Trophoblast cell (in vitro differentiated cells and primary cell): ENCODE measurements at regions not wholly inside any gene's neighbourhood (a gene's known extent, or its start where the extent isn't known, plus 50 kb on each side); places are given as distances from the start of the nearest gene placed in this dataset.

Experiments used
- DNase-seq, 2 donors: peaks; one replicate each; pipeline ENCODE4 v3.0.0-alpha.2; 2016
- H2AFZ ChIP-seq: 2 replicates; pipeline ENCODE4 v1.6.1; 2013; ENCODE audit warnings: low read length, moderate library complexity, mild to moderate bottlenecking; ENCODE audit not compliant: insufficient read depth, poor library complexity
- H2AK5ac ChIP-seq: 2 replicates; pipeline ENCODE4 v1.6.1; 2013; ENCODE audit warnings: mild to moderate bottlenecking, low read length
- H2BK120ac ChIP-seq: 2 replicates; pipeline ENCODE4 v1.6.1; 2013; ENCODE audit warnings: low read length, mild to moderate bottlenecking, moderate library complexity; ENCODE audit not compliant: insufficient read depth, poor library complexity
- H2BK12ac ChIP-seq: 2 replicates; pipeline ENCODE4 v1.6.1; 2013; ENCODE audit warnings: mild to moderate bottlenecking, low read length, moderate library complexity
- H2BK5ac ChIP-seq: 2 replicates; pipeline ENCODE4 v1.6.1; 2013; ENCODE audit warnings: low read length, low read depth, moderate library complexity, mild to moderate bottlenecking; ENCODE audit not compliant: poor library complexity
- H3K14ac ChIP-seq: 2 replicates; pipeline ENCODE4 v1.6.1; 2013; ENCODE audit warnings: mild to moderate bottlenecking, low read length
- H3K18ac ChIP-seq: 2 replicates; pipeline ENCODE4 v1.6.1; 2013; ENCODE audit warnings: mild to moderate bottlenecking, low read length
- H3K23ac ChIP-seq: 2 replicates; pipeline ENCODE4 v1.6.1; 2013; ENCODE audit warnings: low read length
- H3K27ac ChIP-seq: 2 replicates; pipeline ENCODE4 v1.5.1; 2013; ENCODE audit warnings: low read depth, mild to moderate bottlenecking, inconsistent platforms, low read length, moderate library complexity
- H3K27me3 ChIP-seq: 2 replicates; pipeline ENCODE4 v1.6.1; 2013; ENCODE audit warnings: inconsistent platforms, mild to moderate bottlenecking, low read length, moderate library complexity; ENCODE audit not compliant: insufficient read depth
- H3K36me3 ChIP-seq, 2 experiments: 1 replicate in 1 of 2; 2 replicates in 1 of 2; pipeline ENCODE4 v1.6.1; 2013; ENCODE audit warnings: low read length in 2 of 2, mild to moderate bottlenecking in 2 of 2, moderate library complexity in 1 of 2; ENCODE audit not compliant: insufficient read depth in 2 of 2, control insufficient read depth in 1 of 2
- H3K4ac ChIP-seq: 2 replicates; pipeline ENCODE4 v1.6.1; 2013; ENCODE audit warnings: low read depth, mild to moderate bottlenecking, low read length, moderate library complexity
- H3K4me1 ChIP-seq, 2 experiments: 1 replicate in 1 of 2; 2 replicates in 1 of 2; pipeline ENCODE4 v1.6.1; 2013; ENCODE audit warnings: low read length in 2 of 2, mild to moderate bottlenecking in 2 of 2, moderate library complexity in 1 of 2; ENCODE audit not compliant: insufficient read depth in 2 of 2, control insufficient read depth in 1 of 2
- H3K4me2 ChIP-seq: 2 replicates; pipeline ENCODE4 v1.6.1; 2013; ENCODE audit warnings: inconsistent platforms, mild to moderate bottlenecking, low read length, moderate library complexity
- H3K4me3 ChIP-seq: 2 replicates; pipeline ENCODE4 v1.5.1; 2013; ENCODE audit warnings: mild to moderate bottlenecking, low read depth, low read length, inconsistent platforms
- H3K79me1 ChIP-seq: one replicate; pipeline ENCODE4 v1.6.1; 2013; ENCODE audit warnings: low read length
- H3K79me2 ChIP-seq: 2 replicates; pipeline ENCODE4 v1.6.1; 2013; ENCODE audit warnings: low read length, mild to moderate bottlenecking; ENCODE audit not compliant: control insufficient read depth, insufficient read depth, poor library complexity
- H3K9ac ChIP-seq: 2 replicates; pipeline ENCODE4 v1.6.1; 2013; ENCODE audit warnings: mild to moderate bottlenecking, low read length
- H3K9me3 ChIP-seq: 2 replicates; pipeline ENCODE4 v1.6.1; 2013; ENCODE audit warnings: low read depth, mild to moderate bottlenecking, control low read depth, inconsistent platforms, low read length; ENCODE audit not compliant: insufficient read depth
- H4K12ac ChIP-seq: 2 replicates; pipeline ENCODE4 v1.6.1; 2013; ENCODE audit warnings: low read depth, mild to moderate bottlenecking, low read length, moderate library complexity
- H4K8ac ChIP-seq: 2 replicates; pipeline ENCODE4 v1.6.1; 2013; ENCODE audit warnings: low read depth, mild to moderate bottlenecking, low read length, moderate library complexity
- H4K91ac ChIP-seq: one replicate; pipeline ENCODE4 v1.6.1; 2013; ENCODE audit warnings: low read depth, mild to moderate bottlenecking, low read length, moderate library complexity
- WGBS: extraction: QIAGEN DNeasy Blood & Tissue Kit; methylation state at CpG from one replicate; pipeline ENCODE4 v1.1.7; 2013; ENCODE audit warnings: missing lambda C conversion rate; ENCODE audit not compliant: insufficient read length, insufficient coverage; ENCODE audit errors: extremely low coverage; 5-methylcytosine and 5-hydroxymethylcytosine counted together

GRCh38 chr6:16928387-16928786 is 167.1 kb upstream of the ATXN1 start:
- Histone ChIP-seq H3K4me1 (no peaks in the 10 kb centered on the region), H3K79me1 (no peaks in the 10 kb centered on the region), H2AK5ac (no peak overlapping the region), H3K27ac (no peak overlapping the region), H3K4me2 (no peak overlapping the region), H3K9ac (no peak overlapping the region), H4K12ac (no peak overlapping the region), H3K79me2 (no peaks in the 10 kb centered on the region), H4K8ac (no peak overlapping the region), H3K4ac (no peak overlapping the region), H3K9me3 (no peaks in the 10 kb centered on the region), H3K36me3 (no peaks in the 10 kb centered on the region), H3K18ac (no peak overlapping the region), H4K91ac (no peak overlapping the region), H2BK12ac (no peak overlapping the region), H3K23ac (no peak overlapping the region), H3K27me3 (no peaks in the 10 kb centered on the region), H2BK5ac (no peak overlapping the region), H3K14ac (no peak overlapping the region), H2AFZ (no peak overlapping the region), H3K4me3 (no peak overlapping the region), H2BK120ac (no peak overlapping the region)
- WGBS: no CpG with 5 or more reads among the region's 2 CpGs
- DNase-seq: no peak

- Histone ChIP-seq H3K79me2 (no peaks in the 10 kb centered on the region), H4K12ac (no peak overlapping the region)
Observed at GRCh38 chr6:16927205-16927604, 165.9 kb upstream of the ATXN1 start.

GRCh38 chr6:16925461-16925860 is 164.2 kb upstream of the ATXN1 start:
- Histone ChIP-seq H3K9ac (no peak overlapping the region), H4K91ac (no peak overlapping the region), H3K79me1 (no peaks in the 10 kb centered on the region), H2AFZ (no peak overlapping the region), H3K23ac (no peak overlapping the region), H2BK5ac (no peak overlapping the region), H4K12ac (no peak overlapping the region), H2BK120ac (no peak overlapping the region), H3K14ac (no peak overlapping the region), H3K27me3 (no peaks in the 10 kb centered on the region), H4K8ac (no peak overlapping the region), H3K18ac (no peak overlapping the region), H3K9me3 (no peaks in the 10 kb centered on the region), H3K4ac (no peak overlapping the region), H3K4me2 (no peak overlapping the region), H2BK12ac (no peak overlapping the region), H2AK5ac (no peak overlapping the region), H3K4me1 (no peaks in the 10 kb centered on the region), H3K27ac (no peak overlapping the region), H3K36me3 (no peaks in the 10 kb centered on the region), H3K79me2 (no peaks in the 10 kb centered on the region), H3K4me3 (no peak overlapping the region)
- no peak for DNase-seq
- WGBS: no CpG with 5 or more reads among the region's 4 CpGs

More at GRCh38 chr6:16927205-16927604, 165.9 kb upstream of the ATXN1 start:
- Histone ChIP-seq H3K4ac (no peak overlapping the region), H3K4me2 (no peak overlapping the region), H3K18ac (no peak overlapping the region), H3K9me3 (no peaks in the 10 kb centered on the region), H2BK12ac (no peak overlapping the region), H2BK120ac (no peak overlapping the region), H3K27me3 (no peaks in the 10 kb centered on the region), H4K91ac (no peak overlapping the region), H3K4me3 (no peak overlapping the region), H3K14ac (no peak overlapping the region), H3K9ac (no peak overlapping the region), H3K23ac (no peak overlapping the region), H4K8ac (no peak overlapping the region), H3K27ac (no peak overlapping the region), H2BK5ac (no peak overlapping the region), H2AFZ (no peak overlapping the region), H3K36me3 (no peaks in the 10 kb centered on the region), H3K79me1 (no peaks in the 10 kb centered on the region), H2AK5ac (no peak overlapping the region), H3K4me1 (no peaks in the 10 kb centered on the region)
- WGBS: no CpG with 5 or more reads among the region's 1 CpG
- DNase-seq: no peak

- Histone ChIP-seq H3K9me3 (no peaks in the 10 kb centered on the region), H3K18ac (no peak overlapping the region), H3K4ac (no peak overlapping the region), H3K36me3 (no peaks in the 10 kb centered on the region), H2AK5ac (no peak overlapping the region), H2AFZ (no peak overlapping the region), H3K79me1 (no peaks in the 10 kb centered on the region), H3K23ac (no peak overlapping the region), H4K8ac (no peak overlapping the region), H3K79me2 (no peaks in the 10 kb centered on the region), H3K4me1 (no peaks in the 10 kb centered on the region), H3K14ac (no peak overlapping the region), H2BK120ac (no peak overlapping the region), H4K12ac (no peak overlapping the region), H3K9ac (no peak overlapping the region), H3K27me3 (no peaks in the 10 kb centered on the region), H3K4me3 (no peak overlapping the region), H4K91ac (no peak overlapping the region), H3K4me2 (no peak overlapping the region), H3K27ac (no peak overlapping the region), H2BK5ac (no peak overlapping the region), H2BK12ac (no peak overlapping the region)
- no CpG with 5 or more reads among the region's 5 CpGs for WGBS
- no peak for DNase-seq
Observed at GRCh38 chr6:16922282-16922681, 161.0 kb upstream of the ATXN1 start.
